H9 (cell line): ENCODE measurements at regions not wholly inside any gene's neighbourhood (a gene's known extent, or its start where the extent isn't known, plus 50 kb on each side); places are given as distances from the start of the nearest gene placed in this dataset.

ENCODE experiments used
- DNase-seq: peaks from one replicate; pipeline ENCODE4 v3.0.0-alpha.2; 2017
- H2AFZ ChIP-seq: one replicate; pipeline ENCODE4 v1.6.1; 2013; ENCODE audit warnings: mild to moderate bottlenecking, low read length, control low read depth, moderate library complexity
- H2AK5ac ChIP-seq: 2 replicates; pipeline ENCODE4 v1.6.1; 2013; ENCODE audit warnings: low read length, control low read depth, mixed read lengths; ENCODE audit not compliant: insufficient read length
- H2BK120ac ChIP-seq: one replicate; pipeline ENCODE4 v1.6.1; 2013; ENCODE audit warnings: low read depth, mild to moderate bottlenecking, low read length, control low read depth, inconsistent platforms; ENCODE audit not compliant: poor library complexity, severe bottlenecking
- H2BK12ac ChIP-seq: 2 replicates; pipeline ENCODE4 v1.6.1; 2013; ENCODE audit warnings: low read length, control low read depth, mixed read lengths, low read depth; ENCODE audit not compliant: insufficient read length
- H2BK15ac ChIP-seq: 2 replicates; pipeline ENCODE4 v1.6.1; 2013; ENCODE audit warnings: low read depth, low read length, control low read depth
- H2BK20ac ChIP-seq: one replicate; pipeline ENCODE4 v1.6.1; 2013; ENCODE audit warnings: low read depth, mild to moderate bottlenecking, low read length, control low read depth, inconsistent platforms; ENCODE audit not compliant: poor library complexity, severe bottlenecking
- H2BK5ac ChIP-seq: 2 replicates; pipeline ENCODE4 v1.6.1; 2013; ENCODE audit warnings: low read length, control low read depth, mixed read lengths; ENCODE audit not compliant: insufficient read length
- H3K14ac ChIP-seq: 2 replicates; pipeline ENCODE4 v1.6.1; 2013; ENCODE audit warnings: low read length, control low read depth; ENCODE audit not compliant: insufficient read depth
- H3K18ac ChIP-seq: 2 replicates; pipeline ENCODE4 v1.6.1; 2013; ENCODE audit warnings: low read depth, mild to moderate bottlenecking, mixed read lengths, low read length, control low read depth; ENCODE audit not compliant: insufficient read length
- H3K23ac ChIP-seq: 2 replicates; pipeline ENCODE4 v1.6.1; 2013; ENCODE audit warnings: low read length, control low read depth, mixed read lengths, low read depth; ENCODE audit not compliant: insufficient read length
- H3K23me2 ChIP-seq: 2 replicates; pipeline ENCODE4 v1.6.1; 2013; ENCODE audit warnings: low read depth, mild to moderate bottlenecking, mixed read lengths, low read length, control low read depth; ENCODE audit not compliant: insufficient read length, poor library complexity, severe bottlenecking
- H3K27ac ChIP-seq: 2 replicates; pipeline ENCODE4 v1.5.1; 2013; ENCODE audit warnings: low read length, control low read depth, mixed read lengths, low read depth; ENCODE audit not compliant: insufficient read length
- H3K27me3 ChIP-seq: 2 replicates; pipeline ENCODE4 v1.6.1; 2013; ENCODE audit warnings: low read length, control low read depth, inconsistent platforms; ENCODE audit not compliant: insufficient read depth
- H3K4ac ChIP-seq: 2 replicates; pipeline ENCODE4 v1.6.1; 2013; ENCODE audit warnings: low read depth, mild to moderate bottlenecking, control low read depth, inconsistent platforms, low read length, moderate library complexity
- H3K4me1 ChIP-seq: 2 replicates; pipeline ENCODE4 v1.6.1; 2013; ENCODE audit warnings: low read length, control low read depth, inconsistent platforms; ENCODE audit not compliant: insufficient read depth
- H3K4me2 ChIP-seq: 2 replicates; pipeline ENCODE4 v1.6.1; 2013; ENCODE audit warnings: low read length, control low read depth, mixed read lengths; ENCODE audit not compliant: insufficient read length, insufficient read depth
- H3K56ac ChIP-seq: 2 replicates; pipeline ENCODE4 v1.6.1; 2013; ENCODE audit warnings: low read depth, mild to moderate bottlenecking, mixed read lengths, low read length, control low read depth; ENCODE audit not compliant: insufficient read length
- H3K79me1 ChIP-seq: 2 replicates; pipeline ENCODE4 v1.6.1; 2013; ENCODE audit warnings: low read depth, mild to moderate bottlenecking, moderate library complexity, low read length, control low read depth, inconsistent platforms; ENCODE audit not compliant: insufficient read depth, poor library complexity, severe bottlenecking
- H3K79me2 ChIP-seq: 2 replicates; pipeline ENCODE4 v1.6.1; 2013; ENCODE audit warnings: low read length, control low read depth, inconsistent platforms; ENCODE audit not compliant: insufficient read depth
- H3K9ac ChIP-seq: 2 replicates; pipeline ENCODE4 v1.6.1; 2013; ENCODE audit warnings: low read length, control low read depth, mixed read lengths; ENCODE audit not compliant: insufficient read length; ENCODE audit errors: extremely low read depth
- H3K9me3 ChIP-seq: one replicate; pipeline ENCODE4 v1.6.1; 2013; ENCODE audit warnings: low read depth, low read length, inconsistent platforms; ENCODE audit not compliant: control insufficient read depth
- H3T11ph ChIP-seq: one replicate; pipeline ENCODE4 v1.6.1; 2013; ENCODE audit warnings: mild to moderate bottlenecking, low read length, control low read depth, inconsistent platforms
- H4K20me1 ChIP-seq: one replicate; pipeline ENCODE4 v1.6.1; 2013; ENCODE audit not compliant: control insufficient read depth, insufficient read length, insufficient read depth
- H4K5ac ChIP-seq: 2 replicates; pipeline ENCODE4 v1.6.1; 2013; ENCODE audit warnings: low read depth, mild to moderate bottlenecking, mixed read lengths, low read length, control low read depth; ENCODE audit not compliant: insufficient read length
- H4K8ac ChIP-seq: replicated peaks from 2 replicates; pipeline ENCODE4 v1.6.1; 2013; ENCODE audit warnings: low read length, control low read depth, mixed read lengths, low read depth; ENCODE audit not compliant: insufficient read length
- H4K91ac ChIP-seq: 2 replicates; pipeline ENCODE4 v1.6.1; 2013; ENCODE audit warnings: low read depth, mild to moderate bottlenecking, moderate library complexity, mixed read lengths, low read length, control low read depth; ENCODE audit not compliant: insufficient read length
- H3K27ac Mint-ChIP-seq, 3 experiments: 2 replicates in 2 of 3; 3 replicates in 1 of 3; pipeline ENCODE4 v1.8.0; 2020 to 2021; ENCODE audit warnings: mixed read lengths in 3 of 3, mild to moderate bottlenecking in 1 of 3, moderate library complexity in 1 of 3
- H3K27me3 Mint-ChIP-seq: 2 replicates; pipeline ENCODE4 v1.8.0; 2021; ENCODE audit warnings: low read depth, mild to moderate bottlenecking, moderate library complexity, mixed read lengths
- H3K36me3 Mint-ChIP-seq, 3 experiments: 2 replicates in 2 of 3; 3 replicates in 1 of 3; pipeline ENCODE4 v1.8.0; 2020 to 2021; ENCODE audit warnings: low read depth in 3 of 3, mixed read lengths in 3 of 3; ENCODE audit not compliant: insufficient read depth in 1 of 3
- H3K4me1 Mint-ChIP-seq, 2 experiments: 2 replicates each; pipeline ENCODE4 v1.8.0; 2020; ENCODE audit warnings: mixed read lengths in 2 of 2
- H3K4me3 Mint-ChIP-seq, 2 experiments: 2 replicates in 1 of 2; 3 replicates in 1 of 2; pipeline ENCODE4 v1.8.0; 2020 to 2021; ENCODE audit warnings: mild to moderate bottlenecking in 2 of 2, mixed read lengths in 2 of 2, moderate library complexity in 1 of 2
- H3K9me3 Mint-ChIP-seq, 2 experiments: 2 replicates in 1 of 2; 3 replicates in 1 of 2; pipeline ENCODE4 v1.8.0; 2020; ENCODE audit warnings: mild to moderate bottlenecking in 2 of 2, mixed read lengths in 2 of 2, moderate library complexity in 1 of 2
- WGBS: extraction: QIAGEN DNeasy Blood & Tissue Kit; methylation state at CpG from one replicate; pipeline ENCODE4 v1.1.7; 2013; ENCODE audit warnings: missing lambda C conversion rate, low lambda C conversion rate, mixed read lengths; ENCODE audit not compliant: insufficient read length; ENCODE audit errors: extremely low coverage; 5-methylcytosine and 5-hydroxymethylcytosine counted together
- TF ChIP-seq, protein P1 (sequence below): fragments of 200-600 bp; sonication (generic); conservative IDR thresholded peaks from 3 replicates; pipeline ENCODE4 v1.8.0; 2021; ENCODE audit warnings: antibody characterized with exemption, mild to moderate bottlenecking

DNA sequence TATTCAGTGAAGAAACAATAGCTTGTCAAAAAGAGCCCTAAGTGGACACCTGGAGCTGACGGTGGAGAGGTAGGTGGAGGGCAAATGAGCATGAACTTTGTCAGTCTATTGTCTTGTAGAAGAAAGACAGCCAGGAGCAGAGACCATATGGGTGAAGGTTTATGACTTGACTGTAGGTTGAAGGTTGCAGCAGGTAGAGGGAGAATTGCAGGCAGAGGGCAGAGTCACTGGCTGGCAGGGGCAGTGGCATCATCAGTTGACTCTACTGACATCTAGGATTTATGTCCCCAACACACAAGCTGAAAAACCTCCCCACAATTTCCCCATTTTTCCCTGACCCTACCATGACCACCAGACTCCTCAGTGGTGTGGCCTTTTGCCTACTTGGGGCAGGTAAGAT lies 243.6 kb upstream of the PRSS58 start:
- no peak overlapping the region for H3T11ph ChIP-seq
- no peak overlapping the region for H2BK12ac ChIP-seq
- H3K4me3 Mint-ChIP-seq, result no peak overlapping the region
- no peak for DNase-seq
- H3K23ac ChIP-seq, result no peak overlapping the region
- H4K8ac ChIP-seq, result no peak overlapping the region
- no peak overlapping the region for H2BK5ac ChIP-seq
- no peak overlapping the region for H3K4me2 ChIP-seq
- no peak overlapping the region for H3K14ac ChIP-seq
- peaks cover 4% of the 10 kb centered on the region for H3K27me3 Mint-ChIP-seq
- H4K91ac ChIP-seq, result no peak overlapping the region
- no peaks in the 10 kb centered on the region for H4K20me1 ChIP-seq
- no peak overlapping the region for H2BK120ac ChIP-seq
- H3K4ac ChIP-seq, result no peak overlapping the region
- H3K9me3 ChIP-seq, result no peaks in the 10 kb centered on the region
- H3K4me1 ChIP-seq, result no peaks in the 10 kb centered on the region
- H2AFZ ChIP-seq, result no peak overlapping the region
- no peaks in the 10 kb centered on the region for H3K79me1 ChIP-seq
- H3K27me3 ChIP-seq, result no peaks in the 10 kb centered on the region
- no peak overlapping the region for H3K56ac ChIP-seq
- no peaks in the 10 kb centered on the region for H3K23me2 ChIP-seq
- no peaks in the 10 kb centered on the region for H3K79me2 ChIP-seq
- H3K27ac ChIP-seq, result no peak overlapping the region
- H3K4me1 Mint-ChIP-seq, result peaks cover 5% of the 10 kb centered on the region in 2 experiments; a peak in 2 of 4 replicates
- H3K27ac Mint-ChIP-seq, result no peak overlapping the region; a peak in 1 of 7 replicates
- H2AK5ac ChIP-seq, result no peak overlapping the region
- H2BK20ac ChIP-seq, result no peak overlapping the region
- no peak overlapping the region for H4K5ac ChIP-seq
- no CpG with 5 or more reads among the region's 1 CpG for whole genome bisulfite sequencing
- no peak overlapping the region for H3K9ac ChIP-seq
- TF ChIP-seq, protein P1, sequence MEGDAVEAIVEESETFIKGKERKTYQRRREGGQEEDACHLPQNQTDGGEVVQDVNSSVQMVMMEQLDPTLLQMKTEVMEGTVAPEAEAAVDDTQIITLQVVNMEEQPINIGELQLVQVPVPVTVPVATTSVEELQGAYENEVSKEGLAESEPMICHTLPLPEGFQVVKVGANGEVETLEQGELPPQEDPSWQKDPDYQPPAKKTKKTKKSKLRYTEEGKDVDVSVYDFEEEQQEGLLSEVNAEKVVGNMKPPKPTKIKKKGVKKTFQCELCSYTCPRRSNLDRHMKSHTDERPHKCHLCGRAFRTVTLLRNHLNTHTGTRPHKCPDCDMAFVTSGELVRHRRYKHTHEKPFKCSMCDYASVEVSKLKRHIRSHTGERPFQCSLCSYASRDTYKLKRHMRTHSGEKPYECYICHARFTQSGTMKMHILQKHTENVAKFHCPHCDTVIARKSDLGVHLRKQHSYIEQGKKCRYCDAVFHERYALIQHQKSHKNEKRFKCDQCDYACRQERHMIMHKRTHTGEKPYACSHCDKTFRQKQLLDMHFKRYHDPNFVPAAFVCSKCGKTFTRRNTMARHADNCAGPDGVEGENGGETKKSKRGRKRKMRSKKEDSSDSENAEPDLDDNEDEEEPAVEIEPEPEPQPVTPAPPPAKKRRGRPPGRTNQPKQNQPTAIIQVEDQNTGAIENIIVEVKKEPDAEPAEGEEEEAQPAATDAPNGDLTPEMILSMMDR, result no peak
- H2BK15ac ChIP-seq, result no peak overlapping the region
- H3K9me3 Mint-ChIP-seq, result no peaks in the 10 kb centered on the region
- H3K18ac ChIP-seq, result no peak overlapping the region
- H3K36me3 Mint-ChIP-seq, result no peaks in the 10 kb centered on the region
